ENCODE measurements at regions not wholly inside any gene's neighbourhood (a gene's known extent, or its start where the extent isn't known, plus 50 kb on each side); places are given as distances from the start of the nearest gene placed in this dataset.
A peak's percentile ranks its signal among the peaks of the same experiment; 100 is the strongest.

DNA sequence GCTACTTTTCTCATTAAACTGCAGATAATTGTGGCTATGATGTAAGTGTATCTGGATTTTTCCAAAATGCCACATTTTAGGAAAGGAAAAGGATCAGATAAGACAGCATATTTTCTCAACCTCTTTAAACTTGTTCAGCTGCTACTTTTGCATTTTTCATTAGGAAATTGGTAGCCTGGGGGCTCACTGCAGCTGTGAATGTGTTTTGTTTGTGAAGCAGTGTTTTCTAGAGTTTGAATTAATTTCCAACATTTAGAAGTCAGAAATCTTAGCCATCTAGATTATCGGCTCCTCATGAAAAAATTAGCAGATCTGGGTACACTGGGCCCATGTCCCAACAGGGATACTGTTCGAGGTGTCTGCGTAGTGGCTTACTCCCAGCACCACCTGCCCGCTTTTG, 56.3 kb upstream of the ZDBF2 start:
- H2AFZ ChIP-seq (ENCODE audit: control insufficient read depth, low read depth, low read length) = no peak overlapping the region
- WGBS (ENCODE audit: insufficient coverage, insufficient replicate concordance, low lambda C conversion rate, missing lambda C conversion rate) = 80% methylated on average over 4 of the region's 4 CpGs
- POLR2A ChIA-PET = no interaction called here
- BruUV-seq (replicated peaks) = no TSS peak
- no peaks in the 10 kb centered on the region for H3K27me3 ChIP-seq (replicated peaks in 1 of 2; ENCODE audit: control insufficient read depth in 2 of 2, insufficient read depth in 2 of 2, low read length in 1 of 2)
- H3K27ac ChIP-seq (ENCODE audit: control insufficient read depth, insufficient read depth) = no peak overlapping the region
- no peak overlapping the region for H3K4me2 ChIP-seq (ENCODE audit: control insufficient read depth, insufficient read depth)
- SMC1A ChIA-PET (ENCODE audit: uncharacterized antibody, unreplicated experiment) = interaction anchor here (1.6 kb wide), 1 partner anchor 14 kb away, joined by 5 read pairs; no protein-coding TSS in a partner anchor
- FAIRE-seq (no peak), DNase-seq (ENCODE audit: low read depth, low spot score) (no peak), ATAC-seq (no peak)
- H3K9ac ChIP-seq (ENCODE audit: control insufficient read depth, insufficient read depth, low read length) = no peak overlapping the region
- CTCF ChIA-PET = interaction anchor here (1.9 kb wide), 1 partner anchor 62 kb away, joined by 7 read pairs; no protein-coding TSS in a partner anchor
- TF ChIP-seq NR2C2 (IDR thresholded peaks at IDR 0.05; ENCODE audit: borderline replicate concordance, control insufficient read depth, insufficient read length, low read depth) = no peak
- no peak for TF ChIP-seq NFYA (IDR thresholded peaks at IDR 0.05; ENCODE audit: borderline replicate concordance, low read depth, low read length)
- H3K79me2 ChIP-seq (ENCODE audit: control insufficient read depth, insufficient read depth, low read length) = no peaks in the 10 kb centered on the region
- intact Hi-C loops (cut with micrococcal nuclease; ENCODE audit: unreplicated experiment) = no loop called here
- RAD21 ChIA-PET (ENCODE audit: unreplicated experiment) = no interaction called here
- H3K4me1 ChIP-seq (ENCODE audit: control insufficient read depth, insufficient read depth, low read length) = no peaks in the 10 kb centered on the region
- no peaks in the 10 kb centered on the region for H3K9me3 ChIP-seq (replicated peaks; ENCODE audit: control insufficient read depth, insufficient read depth, low read length)
- H3K36me3 ChIP-seq (ENCODE audit: control insufficient read depth in 2 of 2, insufficient read depth in 2 of 2, low read length in 1 of 2) = no peaks in the 10 kb centered on the region
- no peak overlapping the region for H3K4me3 ChIP-seq
- no peaks in the 10 kb centered on the region for H4K20me1 ChIP-seq (ENCODE audit: control insufficient read depth, insufficient read depth)
- in situ Hi-C loops (cut with MboI) = no loop called here

GRCh38 chr2:206218796-206219499, 55.5 kb upstream of the ZDBF2 start:
- FAIRE-seq = no peak
- ChIA-PET CTCF (interaction anchor here (1.9 kb wide), 1 partner anchor 62 kb away, joined by 7 read pairs; no protein-coding TSS in a partner anchor), POLR2A (no interaction called here), SMC1A (ENCODE audit: uncharacterized antibody, unreplicated experiment) (interaction anchor here (0.7 to 1.6 kb wide), 2 partner anchors 15 to 263 kb away, joined by 3 to 5 read pairs; no protein-coding TSS in a partner anchor), RAD21 (ENCODE audit: unreplicated experiment) (interaction anchor here (1.2 kb wide), 1 partner anchor 40 kb away, joined by 5 read pairs; no protein-coding TSS in a partner anchor)
- no peak overlapping the region for H3K27ac ChIP-seq (ENCODE audit: control insufficient read depth, insufficient read depth)
- H3K9me3 ChIP-seq (replicated peaks; ENCODE audit: control insufficient read depth, insufficient read depth, low read length) = no peaks in the 10 kb centered on the region
- 39% methylated on average over 4 of the region's 4 CpGs for WGBS (ENCODE audit: insufficient coverage, insufficient replicate concordance, low lambda C conversion rate, missing lambda C conversion rate)
- no peak overlapping the region for H3K4me3 ChIP-seq
- no peak overlapping the region for H2AFZ ChIP-seq (ENCODE audit: control insufficient read depth, low read depth, low read length)
- no peaks in the 10 kb centered on the region for H3K27me3 ChIP-seq (replicated peaks in 1 of 2; ENCODE audit: control insufficient read depth in 2 of 2, insufficient read depth in 2 of 2, low read length in 1 of 2)
- no peaks in the 10 kb centered on the region for H3K79me2 ChIP-seq (ENCODE audit: control insufficient read depth, insufficient read depth, low read length)
- no peaks in the 10 kb centered on the region for H3K36me3 ChIP-seq (ENCODE audit: control insufficient read depth in 2 of 2, insufficient read depth in 2 of 2, low read length in 1 of 2)
- no peak overlapping the region for H3K9ac ChIP-seq (ENCODE audit: control insufficient read depth, insufficient read depth, low read length)
- DNase-seq (ENCODE audit: low read depth, low spot score) = no peak
- no peaks in the 10 kb centered on the region for H4K20me1 ChIP-seq (ENCODE audit: control insufficient read depth, insufficient read depth)
- H3K4me2 ChIP-seq (ENCODE audit: control insufficient read depth, insufficient read depth) = no peak overlapping the region
- H3K4me1 ChIP-seq (ENCODE audit: control insufficient read depth, insufficient read depth, low read length) = no peaks in the 10 kb centered on the region
- intact Hi-C loops (cut with micrococcal nuclease; ENCODE audit: unreplicated experiment) = no loop called here
- BruUV-seq (replicated peaks) = no TSS peak
- ATAC-seq = peak; percentile 75
- in situ Hi-C loops (cut with MboI) = no loop called here
- TF ChIP-seq ZBTB33 (IDR thresholded peaks at IDR 0.05) = no peak
- no peak for TF ChIP-seq SREBF2 (IDR thresholded peaks at IDR 0.05; ENCODE audit: low read length)
- no peak for TF ChIP-seq MYB (IDR thresholded peaks at IDR 0.05; ENCODE audit: borderline replicate concordance, low read depth, low read length)
- no peak for TF ChIP-seq BCL3 (IDR thresholded peaks at IDR 0.05; ENCODE audit: borderline replicate concordance, insufficient read depth, low read depth, low read length, poor library complexity, severe bottlenecking)
- TF ChIP-seq KDM1A (IDR thresholded peaks at IDR 0.05; ENCODE audit: borderline replicate concordance) = no peak
- no peak for TF ChIP-seq SRF (IDR thresholded peaks at IDR 0.05; ENCODE audit: low read depth in 2 of 2, low read length in 2 of 2)
- TF ChIP-seq SMAD1 (IDR thresholded peaks at IDR 0.05; ENCODE audit: low read depth, partially characterized antibody) = no peak
- TF ChIP-seq, protein P1, sequence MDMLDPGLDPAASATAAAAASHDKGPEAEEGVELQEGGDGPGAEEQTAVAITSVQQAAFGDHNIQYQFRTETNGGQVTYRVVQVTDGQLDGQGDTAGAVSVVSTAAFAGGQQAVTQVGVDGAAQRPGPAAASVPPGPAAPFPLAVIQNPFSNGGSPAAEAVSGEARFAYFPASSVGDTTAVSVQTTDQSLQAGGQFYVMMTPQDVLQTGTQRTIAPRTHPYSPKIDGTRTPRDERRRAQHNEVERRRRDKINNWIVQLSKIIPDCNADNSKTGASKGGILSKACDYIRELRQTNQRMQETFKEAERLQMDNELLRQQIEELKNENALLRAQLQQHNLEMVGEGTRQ (IDR thresholded peaks at IDR 0.05; ENCODE audit: borderline replicate concordance, low read depth, low read length) = no peak
- TF ChIP-seq YY1 (IDR thresholded peaks at IDR 0.05; ENCODE audit: low read depth, low read length) = no peak
